K562 (cell line): ENCODE measurements at regions not wholly inside any gene's neighbourhood (a gene's known extent, or its start where the extent isn't known, plus 50 kb on each side); places are given as distances from the start of the nearest gene placed in this dataset.

Experiments
- ARID1B ChIP-seq: fragments of 450-650 bp; IDR thresholded peaks from 2 replicates; pipeline ENCODE4 v1.6.1; 2016; ENCODE audit warnings: antibody characterized with exemption, mild to moderate bottlenecking, inconsistent platforms
- ARID3A ChIP-seq: IDR thresholded peaks from 2 replicates; pipeline ENCODE4 v1.6.1; 2012; ENCODE audit warnings: low read depth, low read length, improper control_type of control experiment, borderline replicate concordance
- ATF4 ChIP-seq: fragments of 450-650 bp; formaldehyde crosslinking; IDR thresholded peaks from 2 replicates; pipeline ENCODE4 v1.4.0; 2022; ENCODE audit warnings: mild to moderate bottlenecking, moderate library complexity
- CUX1 ChIP-seq: fragments of 200-800 bp; sonication (Bioruptor generic); IDR thresholded peaks from 2 replicates; pipeline ENCODE4 v1.6.1; 2016; ENCODE audit warnings: missing genetic modification characterization, missing compliant biosample characterization
- DPF2 ChIP-seq: fragments of 450-650 bp; IDR thresholded peaks from 2 replicates; pipeline ENCODE4 v1.6.1; 2016
- EHMT2 ChIP-seq: fragments of 450-650 bp; IDR thresholded peaks from 2 replicates; pipeline ENCODE4 v1.6.1; 2018; ENCODE audit warnings: antibody characterized with exemption
- HMBOX1 ChIP-seq: sonication (generic); IDR thresholded peaks from 2 replicates; pipeline ENCODE4 v1.6.1; 2016
- MBD2 ChIP-seq: sonication (generic); IDR thresholded peaks from 2 replicates; pipeline ENCODE4 v1.6.1; 2016; ENCODE audit warnings: low read depth, borderline replicate concordance
- NCOR1 ChIP-seq: fragments of 450-650 bp; IDR thresholded peaks from 2 replicates; pipeline ENCODE4 v1.6.1; 2016; ENCODE audit warnings: mild to moderate bottlenecking, moderate library complexity
- PKNOX1 ChIP-seq: fragments of 450-650 bp; IDR thresholded peaks from 2 replicates; pipeline ENCODE4 v1.6.1; 2016
- RBFOX2 ChIP-seq: fragments of 200-400 bp; formaldehyde crosslinking; IDR thresholded peaks from 2 replicates; pipeline ENCODE4 v1.6.1; 2017; ENCODE audit warnings: low read depth, mild to moderate bottlenecking, low read length, moderate library complexity
- SMARCA5 ChIP-seq: fragments of 450-650 bp; IDR thresholded peaks from 2 replicates; pipeline ENCODE4 v1.6.1; 2016
- SOX6 ChIP-seq: fragments of 450-650 bp; IDR thresholded peaks from 2 replicates; pipeline ENCODE4 v1.6.1; 2014; ENCODE audit warnings: mild to moderate bottlenecking
- STAT5B ChIP-seq: fragments of 250-450 bp; sonication (Bioruptor Pico); IDR thresholded peaks from 2 replicates; pipeline ENCODE4 v1.8.0; 2021; ENCODE audit warnings: mild to moderate bottlenecking, inconsistent platforms
- TCF7L2 ChIP-seq: fragments of 150-350 bp; IDR thresholded peaks from 2 replicates; pipeline ENCODE4 v1.6.1; 2016; ENCODE audit warnings: low read depth, mild to moderate bottlenecking, low read length, moderate library complexity
- ZFP30 ChIP-seq: fragments of 250-450 bp; sonication (Bioruptor Pico); IDR thresholded peaks from 2 replicates; pipeline ENCODE4 v1.8.0; 2022; ENCODE audit warnings: moderate library complexity, mild to moderate bottlenecking, inconsistent platforms, borderline replicate concordance
- ZNF184 ChIP-seq: sonication (generic); formaldehyde crosslinking; IDR thresholded peaks from 2 replicates; pipeline ENCODE4 v1.5.0; 2020; ENCODE audit warnings: missing genetic modification reagents
- ZNF197 ChIP-seq: fragments of 200-800 bp; sonication (Bioruptor generic); IDR thresholded peaks from 2 replicates; pipeline ENCODE4 v1.6.1; 2016; ENCODE audit warnings: low read depth, missing genetic modification characterization, missing compliant biosample characterization
- ZNF224 ChIP-seq: sonication (generic); formaldehyde crosslinking; IDR thresholded peaks from 2 replicates; pipeline ENCODE4 v1.8.0; 2022; ENCODE audit warnings: mild to moderate bottlenecking, missing genetic modification reagents
- ZNF239 ChIP-seq: fragments of 250-450 bp; sonication (Bioruptor Pico); IDR thresholded peaks from 2 replicates; pipeline ENCODE4 v1.4.0; 2020; ENCODE audit warnings: mild to moderate bottlenecking
- ZNF644 ChIP-seq: fragments of 200-800 bp; sonication (Bioruptor generic); IDR thresholded peaks from 2 replicates; pipeline ENCODE4 v1.6.1; 2016; ENCODE audit warnings: low read depth, missing genetic modification characterization, missing compliant biosample characterization

- peak; percentile 45 for TF ChIP-seq PKNOX1
- TF ChIP-seq ZNF239 (CRISPR knock-in tag) = peak; percentile 57
- TF ChIP-seq ARID1B = peak; percentile 66
- peak; percentile 46; the same call in 1 of the 2 replicates for TF ChIP-seq SOX6
- TF ChIP-seq ATF4 = peak; percentile 51; the same call in 1 of the 2 replicates
- TF ChIP-seq MBD2 = no peak
- TF ChIP-seq ARID3A = 0 out of 2 replicates have a peak, but pooled peaks have one; percentile 4
- TF ChIP-seq NCOR1 = peak; percentile 10; the same call in 1 of the 2 replicates
- no peak for TF ChIP-seq ZNF224 (CRISPR knock-in tag)
- peak; percentile 86 for TF ChIP-seq DPF2
- TF ChIP-seq SMARCA5 = 0 out of 2 replicates have a peak, but pooled peaks have one; percentile 21
- no peak for TF ChIP-seq ZNF184 (CRISPR knock-in tag)
- no peak for TF ChIP-seq TCF7L2
- no peak for TF ChIP-seq ZNF644 (tag)
- TF ChIP-seq ZFP30 (CRISPR knock-in tag) = no peak
- no peak for TF ChIP-seq ZNF197 (CRISPR knock-in tag)
- TF ChIP-seq HMBOX1 = peak; percentile 86
- no peak for TF ChIP-seq CUX1 (CRISPR knock-in tag)
- 0 out of 2 replicates have a peak, but pooled peaks have one; percentile 16 for TF ChIP-seq RBFOX2
- TF ChIP-seq STAT5B (CRISPR knock-in tag) = no peak
- TF ChIP-seq EHMT2 = no peak
Measured at GRCh38 chr4:126740687-126741086, 892.1 kb upstream of the INTU start (continued).
